Adipocyte (in vitro differentiated cells): ENCODE measurements at regions not wholly inside any gene's neighbourhood (a gene's known extent, or its start where the extent isn't known, plus 50 kb on each side); places are given as distances from the start of the nearest gene placed in this dataset.

ENCODE experiments used
- DNase-seq: peaks from one replicate; pipeline ENCODE4 v3.0.0-alpha.2; 2015; ENCODE audit warnings: low read depth
- H3K27me3 ChIP-seq: replicated peaks from 2 replicates; pipeline ENCODE4 v1.7.0; 2013; ENCODE audit warnings: mild to moderate bottlenecking, low read length, moderate library complexity; ENCODE audit not compliant: control insufficient read depth, insufficient read depth
- H3K36me3 ChIP-seq: 2 replicates; pipeline ENCODE4 v1.7.0; 2013; ENCODE audit warnings: low read length, mild to moderate bottlenecking, moderate library complexity; ENCODE audit not compliant: control insufficient read depth, insufficient read depth, severe bottlenecking
- H3K4me1 ChIP-seq: 2 replicates; pipeline ENCODE4 v1.7.0; 2013; ENCODE audit warnings: mild to moderate bottlenecking, low read length, moderate library complexity; ENCODE audit not compliant: control insufficient read depth, insufficient read depth
- H3K4me3 ChIP-seq: 2 replicates; pipeline ENCODE4 v1.7.0; 2013; ENCODE audit warnings: mild to moderate bottlenecking, low read length, moderate library complexity
- H3K9ac ChIP-seq: 2 replicates; pipeline ENCODE4 v1.7.0; 2013; ENCODE audit warnings: mild to moderate bottlenecking, low read length, moderate library complexity
- H3K9me3 ChIP-seq: 2 replicates; pipeline ENCODE4 v1.7.0; 2013; ENCODE audit warnings: mild to moderate bottlenecking, low read length, moderate library complexity; ENCODE audit not compliant: control insufficient read depth

DNA sequence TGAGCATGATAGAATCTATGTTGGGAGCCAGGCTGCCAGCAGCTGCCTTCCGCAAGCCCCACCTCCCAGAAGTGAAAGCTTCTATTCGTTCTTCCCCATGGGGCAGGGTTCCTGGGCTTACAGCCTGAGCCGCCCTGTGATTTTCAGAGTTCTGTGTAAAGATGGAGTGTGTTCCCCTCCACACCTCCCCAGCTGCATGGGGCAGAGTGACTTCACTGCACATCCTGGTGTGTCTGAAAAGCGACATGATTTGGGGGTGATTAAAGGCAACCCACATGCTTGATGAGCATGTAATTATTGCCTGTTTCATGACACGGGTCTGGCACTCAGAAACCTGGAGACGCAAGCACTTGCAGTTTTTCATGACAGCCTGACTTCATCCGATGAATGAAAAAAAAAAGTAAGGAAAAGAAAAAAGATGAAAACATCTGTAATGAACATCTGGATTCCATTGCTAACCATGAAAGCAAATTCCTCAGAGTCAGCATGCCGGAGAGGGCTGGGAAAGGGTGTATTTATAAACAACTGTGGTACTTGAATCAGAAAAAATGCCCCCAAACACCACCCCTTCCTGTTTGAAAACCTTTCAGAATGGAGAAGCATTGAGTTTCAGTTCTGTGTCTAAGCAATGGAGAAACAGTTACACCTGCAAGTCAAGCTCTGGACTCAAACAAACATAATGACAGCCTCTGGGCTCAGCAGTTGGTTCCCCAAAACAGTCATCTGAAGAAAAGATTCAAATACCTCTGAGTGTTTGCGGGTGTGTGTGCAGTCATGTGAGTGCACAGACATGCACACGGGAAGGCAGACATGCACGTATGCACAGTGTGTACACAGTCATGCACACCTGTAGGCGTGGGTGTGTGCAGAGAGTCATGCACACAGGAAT is 266.0 kb downstream of the ENGASE start:
- Histone ChIP-seq H3K36me3 (no peaks in the 10 kb centered on the region), H3K9me3 (peaks cover 6% of the 10 kb centered on the region), H3K27me3 (peaks cover 45% of the 10 kb centered on the region), H3K4me3 (no peak overlapping the region), H3K4me1 (no peaks in the 10 kb centered on the region), H3K9ac (no peak overlapping the region)
- DNase-seq = peak; percentile 15

DNA sequence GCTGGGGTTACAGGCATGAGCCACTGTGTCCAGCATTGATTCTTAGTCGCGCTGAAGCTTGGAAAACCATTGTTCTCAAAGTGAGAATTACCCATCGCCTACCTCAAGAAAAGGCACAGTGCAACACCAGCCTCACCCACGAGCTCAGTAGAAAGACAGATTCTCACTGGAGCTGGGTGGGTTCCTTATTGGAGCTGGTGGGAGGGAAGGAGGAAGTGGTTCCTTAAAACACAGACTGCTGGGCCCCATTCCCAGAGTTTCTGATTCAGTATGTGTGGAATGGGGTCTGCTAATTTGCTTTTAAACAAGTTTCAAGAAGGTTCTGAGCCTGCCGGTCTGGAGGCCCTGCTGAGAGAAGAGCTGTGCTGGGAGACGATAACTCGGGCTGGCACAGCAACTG is 264.7 kb downstream of the ENGASE start:
- Histone ChIP-seq H3K4me3 (no peak overlapping the region), H3K9me3 (no peaks in the 10 kb centered on the region), H3K36me3 (no peaks in the 10 kb centered on the region), H3K27me3 (peaks cover 47% of the 10 kb centered on the region), H3K4me1 (no peaks in the 10 kb centered on the region), H3K9ac (no peak overlapping the region)
- DNase-seq = no peak

DNA sequence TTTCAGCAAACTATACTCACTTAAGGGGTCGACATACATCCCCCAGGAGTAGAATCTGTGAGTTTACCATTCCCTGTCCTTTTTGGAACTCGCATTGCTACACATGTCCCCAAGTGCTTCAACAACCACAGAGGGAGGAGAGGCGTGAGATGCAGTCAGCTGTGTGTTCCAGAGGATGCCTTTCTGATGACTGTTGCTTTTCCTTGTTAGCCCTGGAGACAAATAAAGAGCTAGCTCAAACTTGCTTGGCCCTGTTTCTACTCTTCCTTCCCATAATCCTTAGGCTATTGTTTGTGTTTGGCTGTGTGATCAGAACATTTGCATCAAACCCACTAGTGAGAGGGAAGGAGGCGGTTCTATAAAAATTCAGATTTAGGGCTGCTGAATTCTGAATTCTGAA is 264.0 kb downstream of the ENGASE start:
- H3K27me3 ChIP-seq = peaks cover 49% of the 10 kb centered on the region
- peak; percentile 30 for DNase-seq
- no peak overlapping the region for H3K4me3 ChIP-seq
- H3K9ac ChIP-seq = no peak overlapping the region
- no peaks in the 10 kb centered on the region for H3K36me3 ChIP-seq
- H3K4me1 ChIP-seq = no peaks in the 10 kb centered on the region
- no peaks in the 10 kb centered on the region for H3K9me3 ChIP-seq

DNA sequence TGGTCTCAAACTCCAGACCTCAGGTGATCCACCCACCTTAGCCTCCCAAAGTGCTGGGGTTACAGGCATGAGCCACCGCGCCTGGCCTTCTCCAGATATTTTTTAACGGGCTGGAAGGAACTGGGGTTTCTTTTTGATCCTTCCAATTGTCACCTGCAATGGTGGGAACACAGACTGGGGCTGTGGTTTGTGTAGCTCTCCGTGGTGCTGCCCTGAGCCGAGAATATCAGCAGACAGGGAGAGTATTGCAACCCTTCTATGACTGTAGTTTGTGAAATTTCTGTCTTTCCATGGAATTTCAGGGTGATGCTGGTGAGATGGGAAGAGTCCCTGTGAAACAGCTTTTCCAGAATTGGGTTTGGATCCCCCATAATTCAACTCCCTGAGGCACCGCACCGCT is 263.5 kb downstream of the ENGASE start:
- no peak overlapping the region for H3K4me3 ChIP-seq
- no peaks in the 10 kb centered on the region for H3K9me3 ChIP-seq
- no peaks in the 10 kb centered on the region for H3K36me3 ChIP-seq
- H3K9ac ChIP-seq = no peak overlapping the region
- H3K27me3 ChIP-seq = peaks cover 49% of the 10 kb centered on the region
- no peaks in the 10 kb centered on the region for H3K4me1 ChIP-seq
- peak; percentile 5 for DNase-seq

DNA sequence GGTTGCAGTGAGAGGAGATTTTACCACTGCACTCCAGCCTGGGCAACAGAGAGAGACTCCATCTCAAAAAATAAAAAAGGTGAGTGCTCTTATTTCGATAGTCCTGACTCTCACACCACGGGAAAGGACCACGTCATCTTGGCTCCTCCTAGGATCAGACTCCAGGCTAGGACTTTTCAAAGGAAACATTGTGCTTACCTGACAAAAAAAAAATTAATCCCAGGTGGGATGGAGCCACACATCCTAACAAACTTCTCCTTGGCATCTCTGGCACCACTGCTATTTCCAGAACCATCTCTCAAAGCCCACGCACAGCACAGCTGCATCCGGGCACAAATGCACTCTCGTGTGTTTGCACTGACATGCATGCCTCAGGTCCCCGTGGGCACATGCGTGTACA is 262.4 kb downstream of the ENGASE start:
- DNase-seq = no peak
- Histone ChIP-seq H3K27me3 (peaks cover 46% of the 10 kb centered on the region), H3K9me3 (no peaks in the 10 kb centered on the region), H3K36me3 (no peaks in the 10 kb centered on the region), H3K4me3 (no peak overlapping the region), H3K9ac (no peak overlapping the region), H3K4me1 (no peaks in the 10 kb centered on the region)

DNA sequence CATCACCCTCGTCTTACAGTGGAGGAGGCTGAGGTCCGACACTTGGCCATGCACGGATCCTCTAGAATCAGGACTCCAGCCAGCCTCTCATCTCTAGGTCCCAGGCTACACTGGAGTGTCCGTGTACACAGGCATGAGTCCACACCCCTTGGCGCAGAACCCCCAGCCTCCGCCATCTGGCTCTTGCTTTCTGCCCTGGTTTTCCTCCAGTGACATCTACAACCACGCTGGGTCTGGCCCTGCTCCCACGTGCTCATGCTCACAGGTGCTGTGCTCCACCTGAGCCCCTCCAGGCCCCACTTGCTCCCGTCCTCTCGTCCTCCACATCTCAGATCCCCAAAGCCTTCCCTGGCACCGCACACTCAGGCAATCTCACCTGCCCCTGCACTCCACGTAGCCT is 260.8 kb downstream of the ENGASE start:
- Histone ChIP-seq H3K9ac (no peak overlapping the region), H3K9me3 (no peaks in the 10 kb centered on the region), H3K4me1 (no peaks in the 10 kb centered on the region), H3K36me3 (no peaks in the 10 kb centered on the region), H3K27me3 (peaks cover 45% of the 10 kb centered on the region), H3K4me3 (no peak overlapping the region)
- no peak for DNase-seq

DNA sequence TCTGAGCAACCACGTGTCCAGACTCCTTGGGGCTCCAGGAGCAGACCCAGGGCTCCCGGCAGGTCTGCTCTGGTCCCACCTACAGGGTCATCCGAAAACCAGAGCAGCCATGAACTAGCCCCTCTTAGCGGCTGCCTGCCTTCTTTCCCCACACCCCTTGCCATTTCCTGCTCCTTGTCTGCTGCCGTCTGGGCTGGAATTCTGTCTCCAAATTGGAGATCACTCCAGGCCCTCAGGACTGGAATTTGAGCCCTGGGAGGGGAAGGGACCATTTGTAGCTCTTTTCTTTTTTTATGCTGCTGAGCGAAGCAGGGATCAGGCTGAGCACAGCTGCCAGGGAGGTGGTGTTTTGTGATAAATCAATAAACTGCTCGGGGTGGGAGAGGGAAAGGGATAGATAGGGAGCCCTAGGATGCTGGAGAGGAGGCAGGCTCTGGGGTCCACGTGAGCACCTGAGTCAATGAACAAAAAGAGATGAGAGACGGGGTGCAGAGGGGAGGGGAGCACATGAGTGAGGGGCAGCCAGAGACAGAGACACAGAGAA is 257.5 kb downstream of the ENGASE start:
- H3K9ac ChIP-seq = no peak overlapping the region
- H3K36me3 ChIP-seq = no peaks in the 10 kb centered on the region
- no peaks in the 10 kb centered on the region for H3K4me1 ChIP-seq
- no peak overlapping the region for H3K4me3 ChIP-seq
- DNase-seq = no peak
- H3K9me3 ChIP-seq = no peaks in the 10 kb centered on the region
- H3K27me3 ChIP-seq = peaks cover 57% of the 10 kb centered on the region

DNA sequence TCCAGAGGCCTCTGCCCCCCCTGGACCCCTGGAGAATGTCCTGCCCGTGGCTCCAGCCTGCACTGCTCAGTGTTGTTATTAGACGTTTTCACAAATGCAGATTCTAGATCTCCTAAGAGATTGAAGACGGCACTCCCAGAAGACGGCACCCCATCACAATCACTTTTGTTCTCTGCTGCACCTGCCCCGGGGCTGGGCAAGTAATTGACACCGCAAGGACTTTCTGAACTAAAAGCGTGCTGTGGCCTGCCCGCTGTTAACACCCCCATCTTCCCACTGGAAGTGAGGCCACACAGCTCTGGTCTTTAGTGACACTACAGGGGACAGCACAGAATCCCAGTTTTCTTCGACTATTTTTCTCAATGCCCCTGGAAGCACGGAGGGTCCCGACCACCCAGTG is 256.9 kb downstream of the ENGASE start:
- Histone ChIP-seq H3K9ac (no peak overlapping the region), H3K4me1 (no peaks in the 10 kb centered on the region), H3K27me3 (peaks cover 57% of the 10 kb centered on the region), H3K9me3 (no peaks in the 10 kb centered on the region), H3K36me3 (no peaks in the 10 kb centered on the region), H3K4me3 (no peak overlapping the region)
- no peak for DNase-seq

DNA sequence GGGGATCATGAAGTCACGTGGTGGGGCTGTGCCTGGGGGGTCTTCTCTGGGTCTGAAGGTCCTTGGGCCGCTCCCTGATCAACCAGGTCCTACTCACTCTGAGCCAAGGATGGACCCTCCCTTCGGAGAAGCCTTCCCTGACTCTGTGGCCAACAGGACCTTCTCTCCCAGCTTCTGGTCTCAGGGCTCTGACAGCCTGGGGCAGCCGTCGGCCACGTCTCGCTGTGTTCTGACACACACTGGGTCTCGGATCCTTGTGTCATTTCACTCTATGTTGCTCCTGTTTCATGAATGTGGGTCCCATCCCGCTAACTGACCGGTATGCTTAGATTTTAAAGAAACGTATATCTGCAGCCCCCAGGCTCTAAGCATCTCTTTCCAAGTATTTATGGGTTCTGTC is 256.1 kb downstream of the ENGASE start:
- Histone ChIP-seq H3K27me3 (peaks cover 57% of the 10 kb centered on the region), H3K4me3 (no peak overlapping the region), H3K36me3 (no peaks in the 10 kb centered on the region), H3K9me3 (no peaks in the 10 kb centered on the region), H3K9ac (no peak overlapping the region), H3K4me1 (no peaks in the 10 kb centered on the region)
- DNase-seq = no peak

DNA sequence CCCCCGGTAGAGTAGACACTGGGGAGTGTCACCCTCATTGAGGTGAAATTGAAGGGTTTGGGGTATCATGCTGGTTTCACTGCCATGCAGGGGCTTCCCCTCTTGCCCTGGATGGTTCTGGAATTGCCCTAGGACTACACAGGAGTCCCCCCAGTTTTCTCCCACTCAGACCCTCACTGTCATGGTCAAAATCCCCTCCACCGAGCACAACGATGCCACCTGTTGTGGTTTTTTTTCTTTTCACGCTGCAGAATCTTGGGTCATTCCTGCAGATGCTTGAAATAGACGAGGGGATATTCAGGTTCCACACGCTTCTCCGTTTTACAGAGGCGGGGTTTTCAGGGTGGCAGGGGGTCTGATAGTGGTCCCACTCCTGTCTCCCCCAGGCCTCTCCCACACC is 255.6 kb downstream of the ENGASE start:
- Histone ChIP-seq H3K9ac (no peak overlapping the region), H3K4me3 (no peak overlapping the region), H3K9me3 (no peaks in the 10 kb centered on the region), H3K27me3 (peaks cover 54% of the 10 kb centered on the region), H3K4me1 (no peaks in the 10 kb centered on the region), H3K36me3 (no peaks in the 10 kb centered on the region)
- no peak for DNase-seq

DNA sequence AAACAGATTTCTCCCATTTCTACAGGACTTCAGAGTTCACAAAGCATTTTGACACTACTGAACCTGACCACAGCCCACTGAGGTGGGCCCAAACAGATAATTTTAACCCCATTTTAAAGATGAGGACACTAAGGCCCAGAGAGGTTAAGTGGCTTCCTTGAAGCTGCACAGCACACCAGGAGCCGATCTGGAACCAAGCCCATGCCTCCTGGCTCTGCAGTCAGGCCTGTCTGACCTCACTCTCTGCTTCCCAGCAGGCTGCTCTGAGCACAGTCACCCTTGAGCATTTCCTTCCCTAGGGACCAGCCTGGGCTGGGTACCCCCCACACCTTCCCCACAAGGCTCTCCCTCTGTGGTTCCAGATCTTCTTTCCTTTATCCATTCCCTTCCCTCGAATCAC is 252.2 kb downstream of the ENGASE start:
- H3K27me3 ChIP-seq = peaks cover 37% of the 10 kb centered on the region
- H3K4me1 ChIP-seq = no peaks in the 10 kb centered on the region
- H3K9ac ChIP-seq = no peak overlapping the region
- no peak overlapping the region for H3K4me3 ChIP-seq
- no peak for DNase-seq
- no peaks in the 10 kb centered on the region for H3K9me3 ChIP-seq
- H3K36me3 ChIP-seq = no peaks in the 10 kb centered on the region
